Chondrocyte (in vitro differentiated cells): ENCODE measurements at regions not wholly inside any gene's neighbourhood (a gene's known extent, or its start where the extent isn't known, plus 50 kb on each side); places are given as distances from the start of the nearest gene placed in this dataset.

Source experiments
- DNase-seq: peaks from one replicate; pipeline ENCODE4 v3.0.0; 2021; ENCODE audit warnings: mixed read lengths, low spot score
- H3K27ac Mint-ChIP-seq: one replicate; pipeline ENCODE4 v1.8.0; 2021; ENCODE audit warnings: mild to moderate bottlenecking, moderate library complexity, mixed read lengths; ENCODE audit not compliant: unreplicated experiment
- H3K27me3 Mint-ChIP-seq: 2 replicates; pipeline ENCODE4 v1.8.0; 2021; ENCODE audit warnings: low read depth, mixed read lengths
- H3K36me3 Mint-ChIP-seq: 2 replicates; pipeline ENCODE4 v1.8.0; 2021; ENCODE audit warnings: low read depth, mixed read lengths
- H3K4me1 Mint-ChIP-seq: 2 replicates; pipeline ENCODE4 v1.8.0; 2021; ENCODE audit warnings: low read depth, mild to moderate bottlenecking, mixed read lengths
- H3K4me3 Mint-ChIP-seq: one replicate; pipeline ENCODE4 v1.8.0; 2021; ENCODE audit warnings: mild to moderate bottlenecking, moderate library complexity, mixed read lengths; ENCODE audit not compliant: unreplicated experiment
- H3K9me3 Mint-ChIP-seq: 2 replicates; pipeline ENCODE4 v1.8.0; 2021; ENCODE audit warnings: low read depth, mixed read lengths
- CTCF ChIP-seq: fragments of 200-600 bp; sonication (generic); IDR thresholded peaks from 2 replicates; pipeline ENCODE4 v1.5.0; 2021; ENCODE audit warnings: antibody characterized with exemption, mild to moderate bottlenecking, moderate library complexity

GRCh38 chr1:195462152-195462551 is 1146.1 kb downstream of the KCNT2 start:
- no peak for TF ChIP-seq CTCF
- Mint-ChIP-seq H3K4me3 (no peak overlapping the region), H3K9me3 (peaks cover 3% of the 10 kb centered on the region), H3K4me1 (no peaks in the 10 kb centered on the region), H3K27ac (no peak overlapping the region), H3K27me3 (no peaks in the 10 kb centered on the region), H3K36me3 (no peaks in the 10 kb centered on the region)
- no peak for DNase-seq

- no peaks in the 10 kb centered on the region for H3K27me3 Mint-ChIP-seq
- TF ChIP-seq CTCF, result no peak
- no peak overlapping the region for H3K27ac Mint-ChIP-seq
- no peak overlapping the region for H3K4me3 Mint-ChIP-seq
- peaks cover 2% of the 10 kb centered on the region for H3K36me3 Mint-ChIP-seq
- peaks cover 9% of the 10 kb centered on the region for H3K9me3 Mint-ChIP-seq
- DNase-seq, result no peak
- no peaks in the 10 kb centered on the region for H3K4me1 Mint-ChIP-seq
These were observed 1149.9 kb downstream of the KCNT2 start for GRCh38 chr1:195458365-195458764.

GRCh38 chr1:195450794-195451193 is 1157.4 kb downstream of the KCNT2 start:
- peaks cover 2% of the 10 kb centered on the region for H3K36me3 Mint-ChIP-seq
- H3K27me3 Mint-ChIP-seq, result no peaks in the 10 kb centered on the region
- H3K4me3 Mint-ChIP-seq, result no peak overlapping the region
- H3K4me1 Mint-ChIP-seq, result no peaks in the 10 kb centered on the region
- no peak for DNase-seq
- no peak for TF ChIP-seq CTCF
- peaks cover 26% of the 10 kb centered on the region for H3K9me3 Mint-ChIP-seq
- H3K27ac Mint-ChIP-seq, result no peak overlapping the region

- Mint-ChIP-seq H3K36me3 (no peaks in the 10 kb centered on the region), H3K4me3 (no peak overlapping the region), H3K9me3 (no peaks in the 10 kb centered on the region), H3K4me1 (no peaks in the 10 kb centered on the region), H3K27ac (no peak overlapping the region), H3K27me3 (no peaks in the 10 kb centered on the region)
- DNase-seq, result no peak
- TF ChIP-seq CTCF, result no peak
These were observed 1168.6 kb downstream of the KCNT2 start for GRCh38 chr1:195439661-195440060.

GRCh38 chr1:195434566-195435203 is 1173.6 kb downstream of the KCNT2 start:
- no peak for TF ChIP-seq CTCF
- no peaks in the 10 kb centered on the region for H3K36me3 Mint-ChIP-seq
- H3K4me3 Mint-ChIP-seq, result no peak overlapping the region
- H3K9me3 Mint-ChIP-seq, result no peaks in the 10 kb centered on the region
- H3K4me1 Mint-ChIP-seq, result peaks cover 6% of the 10 kb centered on the region
- no peaks in the 10 kb centered on the region for H3K27me3 Mint-ChIP-seq
- no peak for DNase-seq
- no peak overlapping the region for H3K27ac Mint-ChIP-seq
